ENCODE measurements at regions not wholly inside any gene's neighbourhood (a gene's known extent, or its start where the extent isn't known, plus 50 kb on each side); places are given as distances from the start of the nearest gene placed in this dataset.
A peak's percentile ranks its signal among the peaks of the same experiment; 100 is the strongest.
"Not testable (repeated sequence)": the region's sequence is repeated elsewhere in the genome, so short reads cannot be mapped to it uniquely, and the experiment has no call there.

DNA sequence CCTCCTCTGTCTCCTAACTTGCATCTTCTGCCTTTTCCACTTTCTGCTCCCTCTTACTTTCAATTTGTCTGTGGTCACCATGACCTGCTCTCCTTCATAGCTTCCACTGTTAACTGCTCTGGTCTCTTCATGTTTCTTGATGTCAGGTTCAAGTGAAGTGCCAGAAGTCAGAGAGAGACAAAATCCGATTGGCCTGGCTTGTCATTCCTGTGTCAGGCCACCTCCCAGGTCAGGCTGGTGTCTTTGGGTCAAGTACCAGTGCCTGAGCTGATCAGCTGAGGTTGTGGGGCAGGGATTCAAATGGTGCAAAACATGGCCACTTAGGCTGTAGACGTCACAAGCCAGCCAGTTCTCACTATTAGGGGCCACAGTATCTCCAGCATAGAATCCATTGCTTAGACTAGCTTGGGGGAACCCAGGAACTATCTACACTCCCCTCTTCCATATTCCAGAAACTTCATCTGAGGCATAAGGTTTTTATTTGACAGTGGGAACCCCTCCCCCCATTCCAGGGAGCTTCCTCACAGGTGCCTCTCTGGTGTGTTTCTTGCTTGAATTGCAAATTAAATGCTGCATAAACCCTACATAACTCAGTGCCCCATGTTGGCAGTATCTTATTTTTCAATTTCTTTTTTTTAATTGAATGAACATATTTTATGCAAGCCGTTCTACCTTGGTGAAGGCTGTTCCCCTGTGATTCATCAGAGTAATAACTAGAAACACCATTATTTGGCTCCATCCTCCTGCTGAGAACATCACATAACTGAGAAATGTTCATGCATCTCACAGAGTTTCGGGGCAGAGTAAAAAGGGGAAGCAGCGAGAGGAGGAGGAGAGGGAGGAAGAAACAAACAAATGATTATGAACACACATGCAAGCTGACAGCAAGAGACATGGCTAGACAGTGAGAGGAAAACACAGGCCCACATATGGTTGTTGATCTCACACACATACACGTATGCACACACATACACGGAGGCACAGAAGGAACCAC, 175.8 kb downstream of the TLE3 start:
- ATAC-seq (no peak), DNase-seq (no peak)
- no peaks in the 10 kb centered on the region for H3K4me1 Mint-ChIP-seq
- no peak overlapping the region for H3K27ac Mint-ChIP-seq
- no peak overlapping the region for H3K4me3 Mint-ChIP-seq
- H3K27me3 Mint-ChIP-seq = no peaks in the 10 kb centered on the region
- peaks cover 22 to 28% of the 10 kb centered on the region in 2 donors for H3K9me3 Mint-ChIP-seq

DNA sequence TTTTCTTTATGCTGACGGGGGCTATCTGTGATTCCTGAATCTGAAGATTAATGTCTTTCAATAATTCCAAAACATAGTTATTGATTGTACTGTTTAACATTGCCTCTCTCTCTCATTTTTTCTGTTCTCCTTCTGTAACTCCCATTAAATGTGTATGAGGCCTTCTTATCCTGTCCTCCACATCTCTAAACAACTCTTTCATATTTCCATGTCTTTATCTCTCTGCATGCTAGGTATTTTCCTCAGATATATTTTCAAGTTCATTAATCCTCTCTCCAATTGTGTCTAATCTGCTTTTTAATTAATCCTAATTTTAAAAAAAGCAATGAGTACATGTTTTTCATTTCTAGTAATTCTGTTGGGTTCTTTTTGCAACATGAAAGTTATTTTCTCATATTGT, 173.2 kb downstream of the TLE3 start:
- H3K27me3 Mint-ChIP-seq = no peaks in the 10 kb centered on the region
- no peak overlapping the region for H3K27ac Mint-ChIP-seq
- no peaks in the 10 kb centered on the region for H3K4me1 Mint-ChIP-seq
- ATAC-seq (no peak), DNase-seq (no peak)
- peaks cover 27 to 34% of the 10 kb centered on the region in 2 donors for H3K9me3 Mint-ChIP-seq
- H3K4me3 Mint-ChIP-seq = no peak overlapping the region

DNA sequence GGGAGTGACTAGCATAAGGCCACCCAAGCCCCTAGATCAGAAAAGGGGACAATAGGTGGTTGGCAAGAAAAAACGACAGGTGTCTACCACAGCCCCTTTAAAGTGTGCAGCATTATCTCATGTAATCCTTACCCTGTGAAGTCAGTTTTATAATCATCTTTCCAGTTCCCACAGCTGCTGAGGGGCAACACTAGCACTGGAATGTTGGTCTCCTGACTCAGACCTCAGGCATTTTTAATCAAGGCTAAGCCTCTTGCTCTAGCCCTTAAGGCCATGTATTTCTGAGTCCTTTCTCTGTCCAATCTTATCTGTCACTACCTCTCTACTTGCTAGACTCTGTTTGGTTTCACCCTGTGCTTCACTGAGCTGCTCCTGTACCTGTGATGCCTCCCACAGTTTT, 171.7 kb downstream of the TLE3 start:
- Mint-ChIP-seq H3K27ac (no peak overlapping the region), H3K27me3 (no peaks in the 10 kb centered on the region), H3K4me1 (no peaks in the 10 kb centered on the region), H3K9me3 (peaks cover 30 to 38% of the 10 kb centered on the region in 2 donors), H3K4me3 (no peak overlapping the region)
- ATAC-seq (no peak), DNase-seq (no peak)

DNA sequence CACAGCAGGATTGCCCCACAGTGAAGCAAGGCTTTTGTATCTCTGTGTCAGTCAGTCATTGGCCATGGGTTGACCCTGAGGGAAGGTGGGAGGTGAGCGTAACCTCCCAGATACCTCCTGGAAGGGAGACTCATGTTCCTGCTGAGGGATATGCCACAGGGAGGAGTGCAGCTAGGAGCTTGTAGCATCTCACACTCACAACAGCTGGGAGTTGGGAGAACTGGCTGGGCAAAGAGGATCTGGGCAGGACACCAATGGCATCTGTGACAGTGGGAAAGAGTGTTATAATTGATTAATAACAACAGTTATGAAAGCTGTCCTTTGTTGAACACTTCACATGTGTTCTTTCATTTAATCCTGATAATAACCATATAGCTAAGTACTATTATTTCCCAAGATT, 171.0 kb downstream of the TLE3 start:
- no peak for DNase-seq
- Mint-ChIP-seq H3K27me3 (no peaks in the 10 kb centered on the region), H3K27ac (peak overlapping the region in 1 of 2 donors; percentile 5), H3K4me3 (no peak overlapping the region), H3K9me3 (peaks cover 30 to 38% of the 10 kb centered on the region in 2 donors), H3K4me1 (no peaks in the 10 kb centered on the region)
- ATAC-seq = no peak

DNA sequence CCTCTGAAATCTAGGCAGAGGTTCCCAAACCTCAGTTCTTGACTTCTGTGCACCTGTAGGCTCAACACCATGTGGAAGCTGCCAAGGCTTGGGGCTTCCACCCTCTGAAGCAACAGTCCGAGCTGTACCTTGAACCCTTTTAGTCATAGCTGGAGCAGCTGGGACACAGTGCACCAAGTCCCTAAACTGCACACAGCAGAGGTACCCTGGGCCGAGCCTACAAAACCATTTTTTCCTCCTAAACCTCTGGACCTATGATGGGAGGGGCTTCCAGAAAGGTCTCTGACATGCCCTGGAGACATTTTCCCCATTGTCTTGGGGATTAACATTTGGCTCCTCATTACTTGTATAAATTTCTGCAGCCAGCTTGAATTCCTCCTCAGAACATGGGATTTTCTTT, 168.8 kb downstream of the TLE3 start:
- H3K4me3 Mint-ChIP-seq, H3K4me1 Mint-ChIP-seq, H3K27me3 Mint-ChIP-seq, DNase-seq, H3K27ac Mint-ChIP-seq, ATAC-seq: not testable (repeated sequence)
- H3K9me3 Mint-ChIP-seq = peaks cover 25 to 27% of the 10 kb centered on the region in 2 donors

DNA sequence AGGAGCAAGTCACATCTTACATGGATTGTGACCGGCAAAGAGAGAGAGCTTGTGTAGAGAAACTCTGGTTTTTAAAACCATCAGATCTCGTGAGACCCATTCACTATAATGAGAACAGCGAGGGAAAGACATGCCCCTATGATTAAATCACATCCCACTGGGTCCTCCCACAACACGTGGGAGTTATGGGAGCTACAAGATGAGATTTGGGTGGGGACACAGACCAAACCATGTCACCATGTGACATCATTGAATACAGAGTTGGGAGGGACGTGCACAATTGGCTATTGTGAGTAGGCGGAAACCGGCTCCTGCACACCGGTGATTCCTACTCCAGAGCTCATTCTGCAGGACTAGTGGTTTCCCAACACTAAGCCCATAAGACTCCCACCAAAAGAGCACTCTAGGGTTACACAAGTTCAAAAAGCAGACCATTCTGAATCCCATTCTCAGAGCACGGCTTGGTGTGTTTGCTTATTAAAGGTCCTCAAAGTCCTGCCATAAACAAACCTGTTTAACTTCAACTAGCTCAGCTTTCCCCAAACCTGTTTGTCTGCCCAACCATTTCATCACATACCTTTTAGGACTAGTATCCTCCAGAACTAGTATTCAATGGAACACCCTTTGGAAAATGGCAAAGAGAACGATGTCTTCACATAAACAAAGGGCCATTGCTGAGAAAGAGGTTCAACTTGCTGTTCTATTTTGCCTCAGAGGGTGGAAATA, 167.6 kb downstream of the TLE3 start:
- no peak overlapping the region for H3K4me3 Mint-ChIP-seq
- ATAC-seq (no peak), DNase-seq (no peak)
- no peak overlapping the region for H3K27ac Mint-ChIP-seq
- peaks cover 20 to 21% of the 10 kb centered on the region in 2 donors for H3K9me3 Mint-ChIP-seq
- peaks cover 4% of the 10 kb centered on the region for H3K27me3 Mint-ChIP-seq
- no peaks in the 10 kb centered on the region for H3K4me1 Mint-ChIP-seq

DNA sequence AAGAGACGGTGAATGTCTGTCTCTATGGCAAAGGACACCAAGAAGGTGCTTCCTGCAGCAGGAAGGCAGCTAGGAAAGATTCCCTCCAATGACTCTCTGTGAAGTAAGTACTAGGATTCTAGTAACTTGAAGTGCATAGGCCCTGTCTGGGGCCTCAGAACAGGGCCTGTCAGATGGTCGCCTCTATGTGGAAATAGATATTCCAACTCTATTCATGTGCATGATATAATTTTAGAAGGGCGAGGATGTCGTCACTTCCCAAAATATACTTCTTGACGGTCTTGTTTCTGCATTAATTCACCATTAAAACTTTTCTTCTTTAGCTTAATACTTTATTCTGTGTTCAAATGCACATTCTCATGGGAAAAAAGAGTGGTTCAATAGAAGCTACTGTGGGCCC, 167.0 kb downstream of the TLE3 start:
- DNase-seq (no peak), ATAC-seq (no peak)
- H3K4me1 Mint-ChIP-seq = no peaks in the 10 kb centered on the region
- H3K27me3 Mint-ChIP-seq = peaks cover 11% of the 10 kb centered on the region
- H3K9me3 Mint-ChIP-seq = peaks cover 20 to 23% of the 10 kb centered on the region in 2 donors
- H3K27ac Mint-ChIP-seq = no peak overlapping the region
- no peak overlapping the region for H3K4me3 Mint-ChIP-seq

DNA sequence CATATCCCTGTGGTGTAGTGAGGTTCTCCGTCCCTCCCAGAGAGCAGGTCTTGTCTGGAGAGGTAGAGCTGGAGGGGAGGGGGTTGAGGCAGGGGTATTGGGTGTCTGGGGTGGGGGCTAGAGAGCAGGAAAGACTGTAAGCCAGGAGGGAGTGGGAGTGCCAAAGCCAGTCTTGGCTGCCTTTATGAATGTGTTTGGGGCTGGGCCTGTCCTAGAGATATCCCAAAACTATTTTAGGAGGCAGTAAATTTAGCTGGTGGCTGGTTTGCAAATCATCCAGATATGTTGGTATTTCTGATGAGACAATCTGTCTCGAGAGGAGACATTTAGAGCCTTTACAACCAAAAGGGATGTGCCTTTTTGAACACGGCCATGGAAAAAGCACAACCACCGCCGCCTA, 166.6 kb downstream of the TLE3 start:
- Mint-ChIP-seq H3K27me3 (peaks cover 12% of the 10 kb centered on the region), H3K4me3 (no peak overlapping the region), H3K4me1 (no peaks in the 10 kb centered on the region), H3K9me3 (peaks cover 20 to 24% of the 10 kb centered on the region in 2 donors), H3K27ac (no peak overlapping the region)
- DNase-seq = no peak
- no peak for ATAC-seq

DNA sequence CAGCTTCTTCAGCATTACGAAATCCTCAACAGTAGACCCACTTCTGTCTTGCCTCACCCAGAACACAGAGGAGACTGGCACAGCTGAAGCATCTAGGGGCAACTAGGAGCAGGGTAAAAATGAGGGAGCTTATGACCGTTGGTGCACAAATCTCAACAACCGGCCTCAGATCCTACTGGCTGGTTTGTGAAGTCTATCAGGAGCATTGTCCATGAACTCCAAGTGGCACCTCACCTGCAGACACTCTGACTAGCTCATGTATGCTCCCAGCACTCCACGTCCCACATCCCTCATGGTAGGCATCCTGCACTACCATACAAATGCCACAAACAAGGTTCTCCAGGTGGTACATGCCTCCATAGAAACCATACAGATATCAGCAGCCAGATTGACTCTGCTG, 163.1 kb downstream of the TLE3 start:
- Mint-ChIP-seq H3K9me3 (peaks cover 14 to 17% of the 10 kb centered on the region in 2 donors), H3K27me3 (peaks cover 12% of the 10 kb centered on the region), H3K4me1 (no peaks in the 10 kb centered on the region), H3K27ac (no peak overlapping the region), H3K4me3 (no peak overlapping the region)
- ATAC-seq = no peak
- DNase-seq = no peak

DNA sequence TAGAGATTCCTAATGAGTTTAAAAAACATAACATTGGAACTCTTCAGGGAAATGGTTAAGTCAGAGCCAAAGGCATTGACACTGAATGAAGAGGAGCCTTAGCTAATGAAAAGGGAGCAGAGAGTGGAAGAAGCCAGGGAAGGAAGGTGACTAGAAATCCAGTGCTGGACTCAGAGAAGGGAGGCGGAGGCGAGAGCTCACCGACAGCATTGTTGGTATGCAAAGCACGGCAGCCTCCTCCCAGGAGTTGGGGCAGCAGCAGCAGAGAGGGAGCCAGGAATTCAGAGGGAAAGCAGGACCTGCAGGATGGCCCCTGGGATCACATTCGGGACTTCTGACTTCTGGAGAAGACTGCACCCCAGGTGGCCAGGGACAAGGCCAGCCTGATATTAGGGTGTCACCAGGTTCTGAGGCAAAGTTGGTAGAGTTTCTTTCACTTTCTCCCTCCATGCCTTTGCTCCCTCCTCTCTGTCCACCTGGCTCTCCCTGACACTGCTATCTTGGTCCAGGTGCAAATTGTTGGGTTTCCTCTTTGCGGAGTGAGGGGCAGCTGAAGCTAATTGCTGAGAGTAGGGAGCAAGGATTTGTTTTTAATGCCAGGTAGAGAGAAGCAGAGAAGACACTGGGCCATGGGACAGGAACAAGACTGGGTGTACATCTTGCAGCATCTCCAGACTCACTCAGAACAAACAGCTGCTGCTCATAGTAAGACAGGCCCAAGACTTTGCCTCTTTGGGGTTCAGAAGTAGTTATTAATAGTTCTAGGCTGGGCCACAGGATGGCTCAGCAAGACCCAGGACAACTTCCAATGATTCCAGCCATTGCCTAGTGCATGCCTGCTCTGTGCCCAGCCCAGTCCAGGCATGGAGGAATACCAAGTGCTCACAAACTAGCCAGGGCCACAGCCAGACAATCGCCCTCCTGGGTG, 157.9 kb downstream of the TLE3 start:
- no peak overlapping the region for H3K4me3 Mint-ChIP-seq
- H3K27me3 Mint-ChIP-seq = peaks cover 18% of the 10 kb centered on the region
- no peak for DNase-seq
- peaks cover 7 to 11% of the 10 kb centered on the region in 2 donors for H3K9me3 Mint-ChIP-seq
- no peak for ATAC-seq
- H3K4me1 Mint-ChIP-seq = no peaks in the 10 kb centered on the region
- H3K27ac Mint-ChIP-seq = peak overlapping the region in 1 of 2 donors; percentile 36

DNA sequence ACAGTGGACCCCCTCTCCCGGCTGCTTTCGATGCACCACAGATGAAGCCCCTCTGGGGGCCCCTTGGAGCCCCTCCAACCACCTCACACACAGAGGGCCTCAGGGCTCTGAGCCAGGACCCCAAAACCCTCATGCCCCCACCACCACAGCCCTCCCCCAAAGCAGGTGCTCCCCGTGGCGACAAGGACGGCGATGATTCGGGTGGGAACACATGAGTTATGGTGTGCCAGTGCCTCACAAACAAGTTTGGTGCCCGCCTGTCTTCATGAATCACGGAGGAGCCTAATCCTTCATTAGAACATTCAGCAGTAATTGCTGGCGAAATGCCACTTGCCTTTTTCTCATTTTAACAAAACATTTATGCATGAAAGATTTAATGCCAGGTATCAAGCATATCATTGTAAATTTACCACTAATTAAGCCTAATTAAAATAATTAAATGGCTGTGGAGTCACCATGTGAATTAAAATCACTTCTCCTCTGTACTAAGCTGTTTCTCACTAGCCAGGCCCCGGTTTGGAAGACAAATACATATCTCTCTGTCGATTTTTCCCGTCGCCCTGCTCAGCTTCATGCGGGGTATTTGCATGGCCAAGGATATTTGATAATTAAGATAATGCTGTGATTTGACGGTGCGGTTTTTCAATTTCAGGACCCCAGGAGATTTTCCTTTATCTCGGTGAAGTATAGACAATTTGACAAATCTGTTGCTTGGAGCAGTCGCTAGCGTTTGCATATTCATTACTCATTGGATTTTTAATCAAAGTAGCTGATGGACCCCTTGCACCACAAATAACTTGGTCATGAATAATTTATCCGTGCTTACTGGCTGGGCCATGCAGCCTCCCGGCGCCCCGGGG, 157.0 kb downstream of the TLE3 start:
- H3K9me3 Mint-ChIP-seq = peaks cover 0 to 2% of the 10 kb centered on the region in 2 donors
- H3K27me3 Mint-ChIP-seq = peaks cover 9% of the 10 kb centered on the region
- H3K27ac Mint-ChIP-seq = peak overlapping the region in 1 of 2 donors; percentile 34
- H3K4me3 Mint-ChIP-seq = no peak overlapping the region
- DNase-seq (no peak), ATAC-seq (no peak)
- H3K4me1 Mint-ChIP-seq = no peaks in the 10 kb centered on the region

DNA sequence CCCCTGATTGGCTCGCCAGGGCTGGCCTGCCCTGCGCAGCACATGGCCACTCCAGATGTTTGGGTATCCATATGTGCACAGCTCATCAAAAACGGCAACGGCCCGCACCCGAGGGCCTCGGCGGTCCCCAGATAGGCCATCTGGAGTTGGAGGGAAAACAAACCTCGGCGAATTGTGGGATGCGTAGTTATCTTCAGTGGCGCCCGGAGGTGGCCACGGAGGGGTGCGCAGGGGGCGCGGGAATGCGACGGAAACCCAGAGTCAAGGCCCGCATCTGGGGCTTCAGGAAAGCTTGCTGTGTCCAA, 156.5 kb downstream of the TLE3 start:
- no peak for ATAC-seq

DNA sequence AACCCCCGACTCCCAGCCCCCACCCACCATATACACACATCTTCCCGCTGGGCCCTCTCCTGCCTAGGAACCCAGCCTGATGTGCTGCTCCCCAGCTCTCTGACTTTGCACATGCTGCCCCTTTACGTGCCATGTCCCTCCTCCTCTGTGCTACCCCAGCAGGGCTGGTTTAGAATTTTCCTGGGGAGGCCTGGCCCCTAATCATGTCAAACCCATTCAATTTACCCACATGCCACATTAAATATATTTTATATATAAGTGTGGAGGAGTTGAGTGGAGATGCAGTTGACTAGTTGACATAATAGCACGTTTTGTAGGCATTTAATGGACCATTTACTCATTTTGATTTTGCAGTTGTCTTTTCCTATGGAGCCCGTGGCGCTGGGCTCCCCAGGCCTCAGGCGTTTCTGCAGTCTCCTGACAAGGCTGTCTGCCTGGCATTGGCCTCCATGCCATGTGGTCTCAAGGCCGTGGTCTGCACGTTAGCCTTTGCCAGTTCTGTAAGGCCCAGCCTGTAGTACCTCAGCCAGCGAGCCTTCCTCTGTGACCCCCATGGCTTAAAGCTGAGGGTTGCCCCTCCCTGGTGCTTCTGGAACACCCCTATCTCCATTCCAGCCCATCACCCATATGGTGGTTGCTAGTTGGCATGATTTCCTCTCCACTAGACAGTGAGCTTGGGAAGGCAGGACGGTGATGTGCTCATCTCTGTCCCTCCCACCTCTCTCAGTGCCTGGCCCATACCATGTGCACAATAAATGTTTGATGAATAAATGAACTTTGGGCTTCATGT, 155.8 kb downstream of the TLE3 start:
- Mint-ChIP-seq H3K4me1 (no peaks in the 10 kb centered on the region), H3K9me3 (no peaks in the 10 kb centered on the region), H3K27ac (no peak overlapping the region), H3K4me3 (no peak overlapping the region), H3K27me3 (peaks cover 7% of the 10 kb centered on the region)
- DNase-seq = no peak
- ATAC-seq = no peak

More for the DNA sequence above, 156.5 kb downstream of the TLE3 start:
- Mint-ChIP-seq H3K4me1 (no peaks in the 10 kb centered on the region), H3K27ac (no peak overlapping the region), H3K27me3 (peaks cover 7% of the 10 kb centered on the region), H3K4me3 (no peak overlapping the region), H3K9me3 (no peaks in the 10 kb centered on the region)
- no peak for DNase-seq

DNA sequence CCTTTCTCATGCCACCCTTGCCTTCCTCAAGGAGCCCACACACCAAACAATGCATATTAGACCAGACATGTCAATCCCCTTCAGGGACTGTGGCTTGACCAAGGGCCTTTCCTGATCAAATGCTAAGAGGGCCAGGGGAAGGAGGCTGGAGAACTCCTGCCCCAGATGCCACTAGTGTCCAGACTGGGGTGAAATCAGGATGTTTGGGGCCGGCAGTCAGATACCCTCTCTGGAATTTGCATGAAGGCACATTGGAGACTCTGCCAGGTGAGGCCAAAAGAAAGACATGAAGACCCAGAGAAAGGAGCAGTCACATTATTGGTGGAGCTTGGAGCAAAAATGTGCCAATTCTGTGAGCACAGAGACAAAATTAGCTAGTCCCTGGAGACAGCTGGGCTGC, 154.1 kb downstream of the TLE3 start:
- H3K27ac Mint-ChIP-seq = no peak overlapping the region

More for the DNA sequence above, 154.1 kb downstream of the TLE3 start:
- Mint-ChIP-seq H3K27me3 (peaks cover 7% of the 10 kb centered on the region), H3K4me1 (no peaks in the 10 kb centered on the region), H3K4me3 (no peak overlapping the region), H3K9me3 (no peaks in the 10 kb centered on the region)
- ATAC-seq (no peak), DNase-seq (no peak)

Measured in stimulated activated naive CD8-positive, alpha-beta T cell treated with anti-CD3 and anti-CD28 coated beads, Interleukin-15, amount 100 ng/mL, for 72 hours (primary cell).